Stimulated activated CD8-positive, alpha-beta memory T cell treated with anti-CD3 and anti-CD28 coated beads, Interleukin-7, amount 100 ng/mL, for 48 hours (primary cell): ENCODE measurements at regions not wholly inside any gene's neighbourhood (a gene's known extent, or its start where the extent isn't known, plus 50 kb on each side); places are given as distances from the start of the nearest gene placed in this dataset.

Source experiments
- DNase-seq, 2 donors: peaks; one replicate each; pipeline ENCODE4 v3.0.0-alpha.2; 2020; ENCODE audit warnings: low read depth in 1 of 2; ENCODE audit errors: extremely low read depth in 1 of 2

DNA sequence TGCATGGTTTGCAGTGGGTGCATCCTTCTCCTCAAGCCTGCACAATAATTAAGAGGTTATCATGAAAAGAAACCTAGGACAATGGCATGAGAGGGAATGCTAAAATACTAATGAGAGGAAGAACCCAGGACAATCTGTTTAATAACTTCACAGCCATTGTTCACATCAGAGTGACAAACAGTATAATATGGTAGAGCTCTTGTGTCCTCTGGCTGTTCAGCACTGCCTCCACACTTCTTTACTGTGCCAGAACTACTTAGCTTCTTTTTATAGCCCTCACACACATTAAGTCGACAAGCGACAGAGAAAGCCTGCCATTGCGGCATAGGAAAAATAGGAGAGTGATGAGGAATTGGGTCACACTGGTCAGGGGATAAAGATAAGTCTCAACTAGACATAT, 65.0 kb upstream of the MEIS2 start:
- DNase-seq = no peak

DNA sequence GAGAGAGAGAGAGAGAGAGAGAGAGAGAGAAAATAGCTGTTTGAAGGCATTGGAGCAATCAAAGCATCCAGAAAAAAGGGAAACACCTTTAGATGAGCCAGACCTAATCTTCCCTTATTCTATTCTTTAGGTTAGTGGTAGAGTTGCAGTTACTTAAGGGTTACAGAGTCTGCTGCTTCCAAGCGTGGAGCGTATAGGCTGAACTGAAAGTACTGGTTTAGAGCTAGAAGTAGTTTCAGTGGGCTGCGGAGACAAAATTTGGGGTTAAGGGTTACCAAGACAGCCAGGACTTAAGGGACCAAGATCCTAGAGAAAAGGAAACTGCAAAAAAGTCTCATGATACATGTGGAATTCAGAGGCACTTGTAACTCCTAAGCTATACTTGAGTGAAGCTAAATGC, 66.1 kb upstream of the MEIS2 start:
- no peak for DNase-seq

DNA sequence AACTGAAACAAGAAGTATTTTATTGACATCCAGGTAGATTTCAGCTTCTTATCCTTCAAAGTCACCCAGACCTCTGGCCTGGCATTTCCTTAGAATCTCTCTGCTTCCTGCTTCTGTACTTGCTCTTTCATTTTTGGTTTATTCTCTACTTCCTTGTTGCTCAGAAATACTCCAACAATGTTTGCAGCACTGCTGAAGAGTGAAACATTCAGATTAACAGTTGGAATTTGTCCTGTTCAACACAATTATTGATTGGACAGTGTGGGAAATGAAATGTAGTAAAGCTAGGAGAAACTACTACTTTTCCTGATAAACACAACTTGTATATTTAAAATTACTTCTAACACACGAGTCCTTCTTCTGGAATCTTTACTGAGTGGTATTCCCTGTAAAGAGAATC, 81.0 kb upstream of the MEIS2 start:
- DNase-seq = no peak

DNA sequence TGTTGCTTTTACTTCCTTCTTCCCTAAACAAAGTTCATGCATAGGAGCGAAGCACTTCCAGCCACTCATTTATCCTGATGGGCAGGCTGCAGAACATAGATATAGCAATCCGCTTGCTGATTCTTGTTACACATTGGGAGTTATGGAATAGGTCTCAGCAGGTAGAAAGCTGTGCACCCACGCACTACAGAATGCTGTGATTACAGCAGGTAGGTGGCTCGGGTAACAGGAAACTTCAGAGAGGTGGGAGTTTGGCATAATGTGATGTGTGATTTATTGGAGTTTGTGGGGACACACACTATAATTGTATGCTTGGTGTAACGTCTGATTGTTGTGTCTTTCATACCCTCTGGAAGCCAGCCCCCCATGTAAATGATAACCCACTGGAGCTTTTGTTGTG, 99.2 kb upstream of the MEIS2 start:
- DNase-seq = no peak

DNA sequence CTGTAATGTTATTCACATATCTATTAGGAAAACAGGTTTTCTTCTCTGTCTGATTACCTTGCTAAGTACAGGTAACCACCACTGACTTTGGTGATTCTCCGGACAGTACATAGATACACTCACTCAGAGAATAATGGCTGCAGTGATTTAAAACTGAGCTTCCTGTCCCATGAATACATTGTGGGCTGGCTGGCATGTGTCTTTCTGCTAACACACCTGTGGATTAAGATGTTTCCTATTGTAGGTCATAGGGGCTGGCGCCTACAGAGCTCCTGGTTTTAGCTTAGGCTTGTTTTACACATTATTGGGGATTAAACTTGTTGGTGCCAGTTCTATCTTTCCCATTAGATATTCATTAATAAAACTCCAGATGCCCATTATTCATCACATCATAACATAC, 102.7 kb upstream of the MEIS2 start:
- no peak for DNase-seq

DNA sequence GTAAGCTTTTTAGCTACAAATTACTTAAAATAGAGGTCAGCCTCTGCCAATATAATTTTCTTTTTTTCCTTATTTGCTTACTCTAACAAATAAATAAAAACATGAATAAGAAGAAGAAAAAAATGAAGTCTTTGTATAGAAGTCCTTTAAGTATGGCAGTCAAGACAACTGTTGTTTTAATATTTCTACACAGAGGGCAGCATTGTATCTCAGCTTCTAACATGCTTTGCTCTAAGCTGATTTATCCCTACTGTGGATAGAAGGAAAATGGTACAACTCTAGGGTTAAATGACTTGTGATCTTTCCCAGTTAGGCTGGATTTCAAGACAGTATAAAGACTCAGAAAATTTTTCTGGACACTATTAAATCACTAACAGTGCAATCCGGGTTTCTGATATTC, 104.3 kb upstream of the MEIS2 start:
- no peak for DNase-seq

DNA sequence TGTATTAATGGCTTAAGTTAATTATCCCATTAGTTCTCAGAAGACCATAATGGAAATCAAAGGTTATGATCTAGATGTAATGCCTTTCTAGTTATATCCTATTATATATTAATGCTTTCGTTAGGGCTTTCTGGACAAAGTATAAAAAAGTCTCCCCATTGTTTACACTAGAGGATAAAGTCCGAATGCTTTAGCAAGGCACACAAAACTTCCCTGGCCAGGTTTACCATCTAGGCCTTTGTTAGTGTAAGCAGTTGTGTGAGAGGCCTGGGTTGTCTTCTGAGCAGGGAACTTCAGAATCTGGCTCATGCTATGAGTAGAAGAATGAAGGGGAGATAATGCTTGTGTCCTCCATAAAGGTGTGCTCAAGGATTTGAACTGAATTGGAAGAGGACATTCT, 106.3 kb upstream of the MEIS2 start:
- DNase-seq = no peak

DNA sequence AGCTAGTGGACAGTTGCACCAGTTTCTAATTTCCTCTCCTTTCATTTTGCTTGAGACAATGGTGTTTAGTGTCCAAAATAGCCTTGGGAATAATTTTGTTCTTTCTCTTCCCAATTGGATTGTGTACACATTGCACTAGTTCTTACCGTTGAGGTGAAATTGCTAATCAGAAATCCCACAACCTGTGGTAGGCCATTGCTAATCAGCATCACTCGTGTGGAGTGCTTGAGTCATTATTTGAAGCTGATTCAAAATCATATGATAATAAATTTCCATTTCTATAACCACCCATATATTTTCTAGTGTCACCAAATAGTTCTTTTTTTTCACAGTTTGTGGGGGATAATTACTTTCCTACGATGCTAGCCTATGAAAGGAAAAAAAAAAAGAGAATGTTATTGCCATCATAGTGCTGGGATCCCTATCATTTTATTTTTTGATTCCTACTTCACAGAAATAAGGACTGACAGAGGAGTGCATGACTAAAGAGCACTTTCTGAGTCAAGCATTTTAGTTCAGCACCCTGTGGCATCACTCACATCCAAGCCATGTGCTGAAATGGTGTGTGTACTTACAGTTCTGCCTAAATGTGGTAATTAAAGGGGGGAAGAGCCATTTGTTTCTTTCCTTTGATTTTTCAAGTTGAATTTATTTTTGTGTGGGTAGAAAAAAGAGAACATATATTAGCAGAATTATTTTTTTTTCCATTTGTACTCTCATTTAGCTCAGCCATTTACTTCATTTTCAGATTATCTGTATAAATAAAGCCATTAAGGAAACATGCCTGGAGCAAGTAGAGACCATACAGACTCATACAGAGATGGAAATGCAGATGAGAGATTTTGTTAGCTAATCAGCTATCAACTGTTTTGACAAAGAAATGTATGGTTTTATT, 108.0 kb upstream of the MEIS2 start:
- DNase-seq = no peak

DNA sequence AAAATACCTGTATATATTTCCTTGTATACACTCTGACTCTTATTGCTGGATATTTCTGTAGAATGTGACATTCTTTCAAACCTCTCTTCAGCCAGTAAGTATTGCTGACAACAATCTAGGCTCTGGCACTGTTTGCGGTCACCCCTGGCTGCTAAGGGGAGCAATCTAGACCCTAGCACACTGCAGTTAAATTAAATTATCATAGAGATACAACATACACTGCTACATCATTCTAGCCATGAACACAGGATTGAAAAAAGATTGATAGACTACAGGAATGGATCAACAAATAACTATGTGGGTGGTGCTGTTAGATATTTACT, 108.7 kb upstream of the MEIS2 start:
- no peak for DNase-seq

DNA sequence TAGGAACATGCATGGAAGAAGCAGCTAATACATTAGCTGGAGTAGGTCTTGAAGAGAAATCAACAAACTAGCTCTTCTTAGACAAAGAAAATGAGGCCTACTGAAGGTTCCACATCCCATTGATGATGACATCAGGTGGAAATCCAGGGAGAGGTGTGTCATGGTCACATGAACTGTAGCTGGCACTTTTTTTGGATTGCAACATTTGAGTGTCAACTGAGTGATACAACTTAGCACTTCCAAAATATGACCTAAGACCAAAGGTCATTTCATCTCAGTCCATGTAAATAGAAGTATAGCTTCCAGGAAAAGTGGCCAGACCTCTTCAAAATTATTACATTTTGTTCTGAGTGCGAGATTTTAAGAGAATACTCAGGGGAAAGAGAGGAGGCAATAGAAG, 117.2 kb upstream of the MEIS2 start:
- DNase-seq = no peak

DNA sequence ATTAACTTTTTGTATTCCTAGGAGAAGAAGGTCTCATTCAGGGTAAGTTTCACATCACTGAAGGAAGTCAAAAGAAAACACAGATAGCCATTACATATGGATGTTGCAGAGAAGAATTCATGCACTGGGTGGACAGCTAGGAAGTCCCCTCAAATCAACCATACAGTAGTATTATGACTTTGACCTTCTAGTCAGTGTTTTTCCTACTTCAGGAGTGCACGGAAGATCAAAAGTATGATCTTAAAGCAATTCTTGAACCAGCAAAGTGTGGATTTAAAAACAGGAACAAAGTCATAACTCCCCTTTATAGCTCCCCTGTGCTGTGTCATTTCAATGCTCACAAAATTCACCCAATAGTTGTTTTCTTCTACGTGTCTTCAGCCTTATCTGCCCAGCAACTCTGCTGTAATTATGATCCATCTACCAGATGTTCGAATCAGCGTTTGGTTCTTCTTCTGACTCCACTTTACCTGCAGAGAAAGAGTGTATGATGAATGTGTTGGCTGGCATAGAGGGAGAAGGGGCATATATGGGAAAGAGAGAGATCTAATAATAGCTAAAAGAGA, 118.1 kb upstream of the MEIS2 start:
- no peak for DNase-seq

DNA sequence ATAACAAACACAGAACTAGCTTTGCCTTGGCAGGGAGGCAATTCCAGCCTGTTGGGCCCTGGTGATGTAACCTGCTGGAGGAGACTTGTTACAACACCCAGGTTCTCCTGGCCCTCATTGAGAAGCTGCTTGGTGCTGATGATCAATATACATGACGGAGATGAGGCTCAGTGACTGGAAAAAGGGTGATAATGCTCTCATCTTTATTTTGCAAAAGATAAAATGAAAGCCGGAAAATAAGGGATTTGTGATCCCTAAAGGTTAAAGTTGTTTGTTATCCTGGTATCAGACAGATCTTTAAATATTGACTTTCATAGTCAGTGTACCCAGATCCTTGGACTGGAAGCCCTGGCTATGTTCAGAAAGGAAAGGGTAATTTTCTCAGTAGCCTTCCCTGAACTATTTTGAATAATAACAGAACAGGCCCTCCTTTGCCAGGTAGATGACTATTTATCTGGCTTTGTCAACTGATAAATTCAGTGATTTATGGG, 118.9 kb upstream of the MEIS2 start:
- DNase-seq = no peak

DNA sequence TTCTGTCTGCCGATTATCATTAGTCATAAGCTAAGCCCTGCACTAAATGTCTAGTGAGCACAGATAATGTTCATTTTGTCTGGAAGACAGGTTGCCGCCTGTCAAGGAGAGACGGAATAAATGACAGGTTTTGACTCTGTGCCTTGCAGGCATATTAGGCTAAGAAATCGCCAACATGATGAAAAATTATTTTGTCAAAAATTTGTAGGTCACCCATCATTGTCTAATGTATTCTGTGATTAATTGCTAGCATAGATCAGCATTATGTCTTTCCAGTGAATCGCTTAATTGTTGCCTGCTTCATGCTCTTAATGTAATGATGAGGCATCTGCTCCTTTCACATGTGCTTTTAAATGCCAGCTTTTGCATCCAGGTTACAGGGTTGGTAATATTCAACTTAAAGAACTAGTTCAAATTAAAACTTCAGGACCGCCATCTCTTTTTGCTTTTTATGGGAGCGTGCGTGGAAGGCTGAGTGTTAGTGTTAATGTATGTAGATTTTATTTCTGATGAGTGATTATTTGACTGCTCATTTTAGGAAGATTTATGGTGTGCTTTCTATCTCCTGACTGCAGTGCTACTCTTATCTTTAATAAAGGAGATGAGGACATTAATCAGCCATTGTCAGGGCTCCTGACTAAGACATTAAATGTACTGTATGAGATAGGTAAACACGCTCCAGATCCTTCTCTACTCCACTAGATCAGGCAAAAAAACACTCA, 120.8 kb upstream of the MEIS2 start:
- DNase-seq = no peak

DNA sequence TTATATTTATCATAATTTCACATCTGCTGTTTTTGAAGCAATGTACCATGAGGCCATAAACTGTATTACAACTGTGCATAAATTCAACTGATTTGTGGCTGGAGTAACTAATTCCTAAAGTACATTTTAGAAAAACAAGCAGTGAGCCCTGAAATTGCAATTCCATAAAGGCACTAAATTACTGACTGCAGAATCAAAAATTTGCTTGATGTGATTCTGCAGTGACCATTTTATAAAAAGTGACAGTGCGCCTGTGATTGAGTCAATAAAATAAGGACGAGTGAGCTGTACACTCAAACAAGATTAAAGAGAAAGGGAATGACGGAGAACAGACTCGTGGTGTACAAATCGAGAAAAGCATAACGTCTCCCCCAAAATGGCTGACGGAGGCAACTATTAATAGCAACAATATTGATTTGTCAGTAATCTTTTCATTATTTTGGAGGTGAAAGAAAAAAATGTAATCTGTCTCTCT, 121.4 kb upstream of the MEIS2 start:
- no peak for DNase-seq

DNA sequence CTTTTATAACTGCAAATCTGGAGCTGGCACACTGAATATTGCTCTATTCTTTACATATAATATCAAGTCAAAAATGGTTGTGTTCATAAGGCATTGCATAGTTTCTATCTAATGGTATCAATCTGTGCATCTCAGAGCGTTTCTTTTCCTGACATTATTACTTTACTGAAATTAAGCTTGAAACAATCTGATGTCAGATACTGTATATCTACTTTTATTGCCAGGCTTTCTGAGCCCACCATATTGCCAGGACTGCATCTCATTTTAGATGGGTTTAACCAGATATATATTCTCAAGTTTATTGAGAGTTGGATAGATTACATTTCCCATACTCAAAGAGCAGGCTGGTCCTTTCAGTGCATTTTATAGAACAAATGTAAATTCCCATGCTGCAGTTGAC, 122.7 kb upstream of the MEIS2 start:
- DNase-seq = no peak

DNA sequence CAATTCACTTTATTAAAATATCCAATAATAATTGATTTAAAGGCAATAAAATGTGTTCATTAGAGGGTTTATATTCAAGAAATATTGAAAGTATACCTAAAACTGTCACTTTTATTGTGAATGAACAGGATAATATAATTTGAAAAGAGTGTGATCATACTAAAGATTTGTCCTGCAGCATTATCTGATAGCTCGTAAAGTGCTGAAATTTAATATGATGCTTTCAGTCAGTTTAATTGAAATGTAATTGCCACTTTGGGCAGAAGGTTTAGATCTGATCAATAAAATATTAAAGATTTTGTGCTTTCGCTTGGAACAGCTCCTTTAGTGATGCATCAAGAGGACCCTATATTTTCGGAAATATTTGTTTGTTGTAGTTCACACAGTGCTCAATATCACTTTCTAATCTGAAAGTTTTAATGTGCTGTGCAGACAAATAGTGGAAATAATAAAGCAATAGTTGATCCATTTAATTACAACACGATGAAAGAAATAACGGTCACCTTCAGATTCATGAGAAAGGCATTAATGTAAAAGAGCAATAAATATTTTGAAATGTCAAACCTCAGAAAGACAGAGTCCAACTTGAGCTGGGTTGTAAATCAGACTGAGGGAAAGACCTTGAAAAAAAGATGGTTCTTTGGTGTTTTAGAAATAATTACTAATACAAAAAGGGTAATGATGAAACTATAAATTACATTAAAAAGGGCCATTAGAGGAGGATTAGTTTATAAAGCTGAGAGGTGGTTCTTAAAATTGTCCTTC, 129.7 kb upstream of the MEIS2 start:
- DNase-seq = no peak

DNA sequence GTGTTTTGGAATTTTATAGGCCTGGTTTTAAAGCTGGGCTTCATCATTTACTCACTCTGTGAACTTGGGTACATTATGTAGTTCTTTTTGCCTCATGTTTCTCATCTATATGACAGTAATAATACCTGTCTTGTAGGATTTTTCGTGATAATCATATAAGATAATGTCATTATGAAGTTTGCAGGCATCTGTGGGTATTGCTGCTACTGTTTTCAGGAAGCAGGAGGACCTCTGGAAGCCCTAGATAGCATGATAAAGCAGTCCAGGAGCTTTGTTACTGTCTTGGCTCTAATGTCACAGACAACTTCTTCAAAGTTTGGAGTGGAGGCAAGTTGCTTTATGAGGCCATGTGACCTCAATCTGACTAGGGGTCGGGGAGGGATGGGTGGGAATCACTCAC, 145.0 kb upstream of the MEIS2 start:
- DNase-seq = no peak

DNA sequence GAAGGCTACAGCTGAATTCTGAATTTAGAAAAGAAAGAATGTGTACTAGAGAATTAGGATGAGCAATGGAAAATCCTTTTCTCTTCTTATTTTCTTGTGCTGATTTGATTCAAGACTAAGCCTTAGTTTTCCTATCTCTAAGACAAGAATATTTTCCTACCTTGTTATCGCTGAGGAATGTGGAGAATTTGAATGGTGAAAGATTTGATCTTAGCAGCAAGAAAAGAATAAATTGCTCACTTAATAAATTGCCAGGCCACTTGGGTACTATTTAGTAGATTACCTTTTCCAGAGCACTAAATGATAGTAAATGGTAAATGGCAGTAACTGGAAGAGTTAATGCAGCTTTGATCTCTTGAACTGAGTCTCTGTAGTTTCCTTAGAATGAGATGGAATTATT, 145.7 kb upstream of the MEIS2 start:
- DNase-seq = no peak

DNA sequence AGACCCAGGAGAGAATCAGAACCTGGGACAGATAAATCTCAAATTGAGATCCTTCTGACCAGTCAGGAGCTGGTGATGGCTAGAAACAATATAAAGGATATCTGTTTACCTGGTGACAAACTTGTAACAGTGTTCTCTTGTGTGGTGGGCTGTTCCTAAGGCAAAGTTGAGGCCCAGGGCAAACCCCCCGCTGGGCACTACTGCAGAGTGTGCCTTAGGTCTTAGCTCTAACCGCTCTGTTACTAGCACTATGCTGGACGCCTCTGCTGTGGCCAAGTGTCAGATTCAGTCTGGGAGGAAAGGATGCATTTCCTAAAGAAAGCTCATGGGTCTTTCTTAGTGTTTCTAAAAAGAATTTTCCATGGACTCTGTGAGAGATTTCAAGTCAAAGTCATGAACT, 146.5 kb upstream of the MEIS2 start:
- no peak for DNase-seq

DNA sequence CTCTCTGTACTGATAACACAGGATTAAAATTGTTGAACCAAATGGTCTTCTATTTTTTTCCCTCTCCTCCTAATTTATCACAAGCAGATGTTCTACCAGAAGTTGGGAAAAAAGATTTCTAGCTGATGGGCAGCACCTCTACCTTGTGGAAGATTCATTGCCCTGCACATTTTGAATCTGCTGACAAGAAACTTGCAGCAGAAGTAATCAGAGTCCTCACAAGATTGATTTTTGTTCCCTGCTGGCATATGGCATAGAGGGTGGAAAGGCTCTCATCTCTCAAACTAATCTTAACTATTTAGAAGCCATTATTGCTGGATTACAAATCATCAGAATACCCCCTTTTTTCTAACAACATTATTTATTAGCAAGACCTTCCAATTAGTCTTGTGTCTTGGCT, 148.9 kb upstream of the MEIS2 start:
- no peak for DNase-seq

DNA sequence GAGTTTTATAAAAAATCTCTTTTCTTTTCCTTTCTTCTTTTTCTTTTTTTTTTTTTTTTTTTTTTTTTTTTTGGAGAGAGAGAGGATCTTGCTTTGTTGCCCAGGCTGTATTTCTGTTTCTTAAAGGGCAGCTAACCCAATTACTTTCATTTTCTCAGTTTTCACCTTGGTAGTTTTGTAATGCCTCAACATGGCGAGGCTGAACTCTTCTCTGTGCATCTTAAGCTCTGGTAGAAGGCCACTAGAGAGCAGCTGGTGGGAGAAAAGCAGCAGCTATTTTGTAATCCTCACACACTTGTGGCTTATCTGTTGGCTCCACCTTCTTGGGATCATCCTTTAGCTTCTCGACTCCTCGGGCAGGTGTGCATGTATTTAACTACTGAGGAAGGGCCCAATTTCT, 152.2 kb upstream of the MEIS2 start:
- no peak for DNase-seq
